Ureter (tissue), 1 donor: ENCODE measurements at regions not wholly inside any gene's neighbourhood (a gene's known extent, or its start where the extent isn't known, plus 50 kb on each side); places are given as distances from the start of the nearest gene placed in this dataset.
"Not testable (repeated sequence)": the region's sequence is repeated elsewhere in the genome, so short reads cannot be mapped to it uniquely, and the experiment has no call there.

Experiments used
- DNase-seq: peaks from one replicate; pipeline ENCODE4 v3.0.0-alpha.2; 2020; ENCODE audit warnings: low spot score
- donor health status: DM: yes; HTN: yes; CAD: no.

DNA sequence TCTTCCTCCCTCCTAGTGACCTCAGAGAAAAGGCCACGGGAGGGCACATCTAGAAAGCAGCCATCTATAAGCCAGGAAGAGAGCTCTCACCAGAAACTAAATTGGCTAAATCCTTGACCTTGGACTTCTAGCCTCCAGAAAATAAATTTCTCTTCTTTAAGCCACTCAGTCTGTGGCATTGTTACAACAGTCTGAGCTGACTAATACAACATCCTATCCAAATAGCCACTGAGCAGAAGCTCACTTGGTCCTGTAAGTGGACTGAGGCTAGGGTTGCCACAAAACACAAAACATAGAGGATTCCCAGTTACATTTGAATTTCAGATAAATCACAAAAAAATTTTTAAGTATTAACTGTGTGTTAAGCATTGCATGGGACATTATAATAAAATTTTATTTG lies 383.4 kb downstream of the MLLT3 start:
- no peak for DNase-seq

DNA sequence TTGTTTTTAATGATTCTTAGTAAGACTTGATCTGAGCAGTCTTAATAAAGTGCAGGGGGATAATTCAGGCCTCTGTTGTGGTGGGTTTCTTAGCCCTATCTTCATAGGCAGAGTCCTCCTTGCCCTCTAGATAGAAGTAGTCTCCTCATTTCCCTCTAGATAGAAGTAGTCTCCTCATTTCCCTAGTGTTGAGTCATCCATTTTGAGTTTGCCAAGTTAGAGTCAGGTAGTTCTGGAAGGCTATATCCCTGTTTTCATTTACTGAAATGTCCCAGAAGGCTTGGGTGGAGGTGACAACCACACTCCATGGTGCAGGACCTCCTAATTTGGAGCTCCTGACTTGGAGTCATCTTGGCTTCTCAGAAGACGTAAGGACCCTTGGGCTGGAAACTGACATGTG lies 384.6 kb downstream of the MLLT3 start:
- DNase-seq: no peak

DNA sequence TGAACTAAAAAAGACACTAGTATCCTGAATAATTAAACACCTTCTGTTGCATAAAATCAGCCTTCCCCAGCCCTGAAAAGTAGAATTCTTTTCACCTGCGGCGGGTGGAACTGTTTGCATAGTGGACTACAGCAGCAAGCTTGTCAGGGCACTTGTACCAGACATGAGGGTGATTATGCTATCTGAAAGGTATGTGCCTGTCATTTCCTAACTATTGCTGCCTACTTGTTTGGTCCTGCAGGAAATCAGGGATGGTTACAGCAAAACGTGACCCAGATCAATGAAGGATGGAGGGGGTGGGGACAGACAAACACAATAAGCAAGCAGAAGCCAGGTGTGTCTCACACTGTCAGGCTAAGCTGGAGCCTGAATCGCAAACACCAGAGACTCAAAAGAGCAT lies 385.6 kb downstream of the MLLT3 start:
- DNase-seq: peak; percentile 44

DNA sequence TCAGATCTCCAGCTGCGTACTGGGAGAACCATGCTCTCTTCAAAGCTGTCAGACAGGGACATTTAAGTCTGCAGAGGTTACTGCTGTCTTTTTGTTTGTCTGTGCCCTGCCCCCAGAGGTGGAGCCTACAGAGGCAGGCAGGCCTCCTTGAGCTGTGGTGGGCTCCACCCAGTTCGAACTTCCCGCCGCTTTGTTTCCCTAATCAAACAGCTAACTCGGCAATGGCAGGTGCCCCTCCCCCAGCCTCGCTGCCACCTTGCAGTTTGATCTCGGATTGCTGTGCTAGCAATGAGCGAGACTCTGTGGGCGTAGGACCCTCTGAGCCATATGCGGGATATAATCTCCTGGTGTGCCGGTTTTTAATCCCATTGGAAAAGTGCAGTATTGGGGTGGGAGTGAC lies 387.1 kb downstream of the MLLT3 start:
- DNase-seq: not testable (repeated sequence)

DNA sequence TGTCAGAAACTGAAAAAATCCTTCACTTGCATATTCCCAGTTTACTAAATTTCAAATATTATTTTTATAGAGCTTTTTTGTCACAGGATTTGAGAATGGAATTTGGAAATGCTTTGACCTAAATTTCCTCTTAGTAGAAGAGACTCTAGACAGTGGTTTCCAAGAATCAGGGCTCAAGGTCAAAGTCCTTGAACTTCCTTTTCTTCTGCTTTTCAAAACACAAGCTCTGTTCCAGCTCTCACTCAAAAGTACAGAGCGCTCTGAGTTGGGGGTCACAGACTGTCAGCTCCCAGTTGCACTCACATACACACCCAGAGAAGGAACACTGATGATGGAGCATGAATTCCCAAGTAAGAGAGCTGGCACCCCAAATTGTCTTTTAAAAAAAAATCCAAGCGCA lies 394.2 kb downstream of the MLLT3 start:
- no peak for DNase-seq

DNA sequence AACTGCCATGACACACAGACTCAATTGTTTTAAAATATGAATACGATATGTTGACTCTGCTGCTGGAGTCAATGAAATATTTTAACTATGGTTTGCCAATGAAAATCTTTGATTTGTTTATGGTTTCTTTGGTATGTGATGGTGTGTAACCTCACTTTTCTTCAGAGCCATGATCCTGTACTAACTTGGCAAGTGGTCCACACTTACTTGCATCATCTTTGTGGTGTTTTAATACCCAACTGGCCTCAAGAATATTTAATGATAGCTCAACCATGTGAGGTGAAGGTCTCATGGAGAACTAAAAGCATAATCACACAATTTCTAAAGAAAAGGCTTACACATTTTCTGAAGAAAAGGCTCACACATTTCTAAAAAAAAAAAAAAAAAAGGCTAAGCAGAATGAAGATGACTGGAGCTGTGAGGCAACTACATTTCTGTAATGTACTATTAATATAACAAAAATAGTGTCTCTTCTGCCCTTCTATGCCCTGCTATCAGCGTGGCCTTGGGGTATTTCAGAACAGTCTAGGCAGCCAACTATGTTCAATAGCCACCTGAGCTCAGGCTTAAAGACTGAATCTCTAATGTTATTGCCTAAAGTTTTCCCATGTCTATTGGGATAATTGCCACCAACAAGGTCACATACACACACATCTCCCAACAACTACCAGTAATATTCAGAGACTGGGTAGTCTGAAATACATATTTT lies 395.0 kb downstream of the MLLT3 start:
- DNase-seq: no peak

DNA sequence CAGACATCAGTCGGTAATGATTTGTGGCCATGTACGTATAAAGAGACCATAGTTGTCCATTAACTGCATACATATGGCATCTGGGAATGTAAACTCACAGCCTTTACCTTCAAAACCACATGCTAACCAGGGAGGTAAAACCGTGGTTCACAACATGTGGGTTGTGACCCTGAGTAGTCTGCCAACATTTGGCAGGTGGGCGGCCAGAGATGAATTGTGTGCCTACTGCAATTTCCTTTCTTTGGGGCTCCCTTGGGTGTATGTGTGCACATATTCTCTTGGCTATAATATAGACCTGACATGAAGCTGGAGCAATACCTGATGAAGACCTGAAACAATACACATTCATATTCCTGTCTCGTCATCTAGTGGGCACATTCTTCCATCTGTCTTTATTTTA lies 396.0 kb downstream of the MLLT3 start:
- no peak for DNase-seq

DNA sequence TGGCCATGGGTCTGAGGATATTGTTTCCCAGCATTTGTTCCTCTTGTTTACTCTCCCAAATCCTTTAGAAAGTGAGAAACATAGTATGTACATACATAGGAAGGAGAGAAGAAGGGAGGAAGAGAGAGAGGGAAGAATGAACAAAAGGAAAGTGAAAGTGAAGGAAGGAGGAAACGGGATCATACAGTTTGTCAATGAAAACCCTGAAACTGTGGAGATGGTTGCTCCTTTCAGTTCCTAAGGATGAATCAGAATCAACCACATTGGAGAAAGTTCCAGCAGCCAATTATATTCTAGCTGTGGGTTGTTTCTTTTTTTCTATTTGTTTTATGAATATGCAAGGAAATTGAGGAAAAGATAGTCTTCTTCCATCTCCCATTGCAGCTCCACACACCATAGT lies 396.5 kb downstream of the MLLT3 start:
- no peak for DNase-seq

DNA sequence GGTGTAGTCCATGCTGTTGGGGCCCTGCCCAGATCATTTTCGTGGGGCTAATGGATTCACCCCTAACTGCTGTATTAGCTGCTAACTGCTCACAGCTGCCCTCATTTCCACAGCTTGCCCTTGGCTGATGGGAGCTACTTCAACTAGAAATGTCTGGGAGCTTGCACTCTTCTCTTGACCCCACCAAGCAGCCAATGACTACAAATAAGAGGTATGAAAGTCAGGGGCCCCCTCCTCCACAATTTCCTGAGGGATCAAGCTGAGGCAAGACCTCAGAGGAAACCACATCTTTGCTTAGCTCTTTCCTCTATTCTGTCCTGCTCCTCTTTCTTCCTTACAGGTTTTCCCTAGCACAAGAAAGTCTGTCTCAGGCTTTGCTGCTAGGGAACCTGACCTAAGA lies 397.5 kb downstream of the MLLT3 start:
- DNase-seq: no peak

DNA sequence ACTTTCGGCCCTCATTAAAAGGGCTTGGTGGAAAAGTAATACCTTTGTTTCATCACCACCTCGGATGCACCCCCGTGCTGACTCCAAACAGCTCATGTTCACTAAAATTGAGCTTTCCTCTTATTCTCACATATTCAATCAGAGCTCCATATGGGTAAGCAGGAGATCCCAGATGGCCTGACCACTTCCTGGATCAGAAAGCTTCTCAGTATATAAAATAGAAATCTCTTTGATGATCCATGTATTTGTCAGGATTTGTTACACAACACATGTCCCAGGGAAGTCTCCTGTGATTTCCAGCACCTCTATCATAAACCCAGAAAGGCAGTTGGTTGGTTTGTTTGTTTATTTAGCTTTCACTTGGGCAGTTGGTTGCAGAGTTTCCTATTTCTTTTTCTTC lies 402.0 kb downstream of the MLLT3 start:
- no peak for DNase-seq

DNA sequence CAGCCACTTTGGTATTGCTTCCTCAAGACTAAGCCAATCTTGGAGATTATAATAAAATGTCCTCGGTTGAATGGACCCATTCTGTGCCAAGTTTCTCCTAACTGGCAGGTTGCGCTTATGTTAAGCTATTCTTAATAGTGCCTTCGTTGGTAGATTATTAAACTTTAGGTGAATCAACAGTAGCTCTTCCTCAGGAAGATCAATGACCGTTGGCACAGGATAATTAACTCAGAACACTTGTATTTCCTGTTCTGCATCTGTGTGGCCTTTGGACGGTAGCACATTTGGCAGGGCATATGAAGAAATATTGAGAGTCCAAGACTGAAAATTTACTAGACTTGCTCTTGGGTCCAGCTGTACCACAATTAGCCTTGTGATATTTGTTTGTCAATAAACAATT lies 402.9 kb downstream of the MLLT3 start:
- DNase-seq: no peak

DNA sequence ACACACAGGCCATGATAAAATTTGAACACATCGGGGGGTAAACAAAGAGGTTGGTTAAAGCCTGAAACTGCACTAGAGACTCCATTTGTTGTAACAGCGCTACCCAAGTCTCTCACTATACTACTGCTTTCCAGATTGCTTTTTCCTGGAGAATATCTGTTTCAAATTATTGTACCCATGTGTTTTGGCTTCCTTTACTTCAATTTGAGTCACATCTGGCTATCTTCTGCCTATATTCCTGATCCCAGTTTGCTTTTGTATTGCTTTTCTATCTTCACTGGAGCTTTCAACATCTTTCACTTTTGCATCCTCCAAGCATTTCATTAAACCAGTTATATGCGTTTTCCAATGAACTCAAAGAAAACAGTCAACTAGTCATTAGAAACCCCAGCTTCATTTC lies 404.7 kb downstream of the MLLT3 start:
- no peak for DNase-seq

DNA sequence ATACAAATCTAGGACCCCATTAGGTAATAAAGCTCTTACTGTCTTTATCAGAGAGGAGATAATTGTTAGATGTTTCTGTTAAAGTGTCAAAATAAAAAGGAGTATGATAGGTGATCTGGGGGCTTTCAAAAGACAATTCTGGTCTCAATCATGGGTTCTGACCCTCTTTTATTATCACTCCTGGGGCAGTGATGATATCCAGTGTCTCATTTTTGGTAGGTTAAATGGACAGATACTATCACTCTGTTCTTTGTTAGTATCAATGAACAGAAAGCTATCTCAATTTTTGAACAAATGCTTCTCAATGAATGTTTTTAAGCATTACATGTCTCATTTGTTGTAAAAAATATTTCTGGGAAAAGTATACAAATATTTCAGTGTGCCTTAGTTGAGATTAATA lies 405.9 kb downstream of the MLLT3 start:
- DNase-seq: no peak

DNA sequence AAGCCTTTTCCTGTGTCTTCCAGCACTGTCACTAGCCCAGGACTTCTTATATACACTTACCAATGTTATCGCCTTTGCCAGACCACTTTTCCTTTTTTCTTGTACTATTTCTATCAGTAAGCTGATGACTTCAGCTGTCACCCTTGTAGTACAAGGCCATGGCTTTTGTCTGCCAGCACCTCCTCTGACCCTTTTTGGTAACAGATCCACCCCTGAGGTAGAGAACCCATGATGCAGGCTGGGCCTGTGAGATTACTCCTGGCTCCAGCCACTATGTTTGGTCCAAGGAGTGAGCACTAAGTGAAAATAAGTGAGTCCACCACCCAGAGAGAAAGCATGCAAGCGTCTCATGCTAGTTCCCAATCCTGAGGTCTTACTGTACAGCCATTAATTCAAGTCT lies 406.7 kb downstream of the MLLT3 start:
- no peak for DNase-seq

DNA sequence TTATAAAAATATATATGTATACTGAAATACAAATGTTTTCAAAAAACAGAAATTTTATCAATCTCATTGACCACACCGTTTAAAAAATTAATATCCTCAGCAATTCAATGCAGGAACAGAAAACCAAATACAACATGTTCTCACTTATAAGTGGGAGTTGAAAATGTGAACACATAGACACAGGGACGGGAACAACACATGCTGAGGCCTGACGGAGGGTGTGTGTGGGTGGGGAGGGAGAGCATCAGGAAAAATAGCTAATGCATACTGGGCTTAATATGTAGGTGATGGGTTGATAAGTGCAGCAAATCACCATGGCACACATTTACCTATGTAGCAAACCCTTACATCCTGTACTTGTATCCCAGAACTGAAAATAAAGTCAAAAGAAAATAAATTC lies 409.5 kb downstream of the MLLT3 start:
- no peak for DNase-seq

DNA sequence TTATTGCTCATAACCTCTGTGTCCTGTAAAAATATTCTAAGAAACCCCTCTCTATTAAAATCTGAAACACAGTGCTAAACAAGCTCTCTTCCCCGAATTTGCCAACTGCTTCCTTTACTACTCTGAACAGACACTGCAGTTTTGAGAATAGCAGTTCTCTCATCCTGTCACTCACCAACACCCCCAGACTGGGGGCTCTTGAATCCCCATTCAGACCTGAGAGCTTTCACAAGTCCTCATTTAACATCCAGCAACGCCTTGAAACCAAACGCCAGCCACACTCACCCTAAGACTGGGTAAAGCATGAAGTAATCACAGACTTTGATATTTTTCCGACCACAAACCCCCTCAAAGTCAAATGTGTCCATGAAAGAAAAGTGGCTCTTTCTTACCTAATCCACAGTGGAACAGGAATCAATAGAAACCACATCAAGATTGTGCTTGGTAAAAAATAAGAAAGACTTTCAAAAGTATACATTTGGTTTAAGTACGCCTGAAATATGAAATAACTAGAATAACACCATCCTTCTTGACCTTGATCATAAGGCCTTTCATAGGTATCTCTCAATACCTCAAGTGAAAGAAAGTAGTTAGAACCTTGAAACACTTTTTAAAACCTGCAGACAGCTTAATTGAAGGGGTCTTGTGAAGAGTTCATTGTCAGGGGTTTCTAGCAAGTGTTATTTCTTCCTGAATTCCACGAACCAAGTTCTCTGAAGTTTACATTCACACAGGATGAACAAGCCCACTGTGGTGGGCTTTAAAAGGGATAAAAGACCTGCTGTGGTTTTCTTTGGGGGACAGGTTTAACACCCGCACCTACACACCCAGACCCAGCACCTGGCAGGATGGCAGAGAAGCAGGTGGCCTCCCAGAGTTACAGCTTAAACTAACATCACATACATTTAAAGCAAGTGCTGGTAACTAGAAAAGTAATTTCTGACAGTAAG lies 412.6 kb downstream of the MLLT3 start:
- DNase-seq: no peak

DNA sequence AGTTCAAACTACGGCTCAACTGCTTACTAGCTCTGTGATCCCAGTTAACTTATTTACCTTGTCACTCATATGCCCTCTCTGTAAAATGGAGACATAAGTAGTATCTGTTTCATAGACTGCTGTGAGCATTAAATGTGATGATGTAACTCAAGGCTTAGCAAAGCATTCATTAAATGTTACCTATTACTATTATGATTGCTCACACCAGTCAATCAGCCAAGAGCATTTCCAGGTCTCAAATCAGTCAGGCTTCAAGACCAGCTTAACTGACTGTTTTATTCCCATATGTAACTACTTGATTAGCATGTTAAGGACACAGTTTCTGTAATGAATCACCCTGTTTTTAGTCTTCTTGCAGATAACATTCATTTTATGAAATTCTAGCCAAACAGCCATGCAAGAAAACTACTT lies 413.3 kb downstream of the MLLT3 start:
- no peak for DNase-seq

DNA sequence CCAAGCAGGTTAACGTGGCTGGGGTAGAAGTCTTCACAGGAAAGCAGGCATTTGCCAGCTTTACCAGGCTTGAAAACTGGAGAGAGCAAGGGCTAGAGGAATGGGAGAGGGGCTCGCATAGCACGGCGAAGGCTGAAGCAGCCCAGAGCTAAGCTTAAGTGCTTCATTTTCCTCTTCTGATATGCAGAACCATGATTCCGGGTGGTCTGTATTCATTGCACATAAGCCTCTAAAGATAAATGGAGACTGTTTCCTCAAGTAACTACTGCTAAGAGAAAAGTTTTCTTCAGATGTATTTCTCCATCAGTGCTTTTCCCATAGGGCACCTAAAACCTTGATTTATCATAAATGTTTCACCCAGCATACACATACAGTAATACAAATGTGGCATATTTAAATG lies 414.1 kb downstream of the MLLT3 start:
- DNase-seq: no peak

DNA sequence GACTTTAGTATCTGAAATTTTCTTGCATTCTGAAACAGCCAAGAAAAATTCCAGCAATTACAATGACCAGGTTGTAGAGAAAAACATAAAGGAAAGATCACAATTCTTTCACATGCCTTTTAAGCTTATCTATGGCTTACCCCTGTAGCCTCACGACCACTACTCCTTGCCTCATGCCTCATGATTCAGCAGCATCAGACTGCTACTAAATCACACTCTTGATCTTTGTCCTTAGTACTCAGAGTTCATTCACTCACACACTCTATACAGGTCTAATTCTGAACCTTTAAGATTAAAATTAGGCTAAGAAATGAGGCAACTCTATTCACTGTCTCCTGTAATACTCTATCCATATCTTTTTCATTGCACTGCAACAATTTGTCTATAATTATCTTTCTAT lies 415.1 kb downstream of the MLLT3 start:
- no peak for DNase-seq

DNA sequence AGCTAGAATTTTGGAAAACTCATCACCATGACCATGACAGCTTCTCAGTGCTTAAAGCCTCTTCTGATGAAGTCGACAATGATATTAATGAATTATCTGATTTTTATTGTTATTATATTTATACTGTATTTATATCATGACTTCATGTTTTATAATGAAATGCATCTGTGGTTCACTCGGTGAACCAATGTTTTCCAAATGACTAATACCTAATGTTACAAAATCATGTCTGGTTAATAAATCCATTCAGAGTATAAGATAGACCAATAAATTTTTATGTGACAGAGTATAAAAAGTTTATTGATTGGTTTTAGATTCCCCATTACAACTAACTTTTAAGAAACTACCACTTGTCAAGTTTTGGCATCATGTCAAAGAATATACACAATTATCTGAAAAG lies 416.5 kb downstream of the MLLT3 start:
- no peak for DNase-seq

DNA sequence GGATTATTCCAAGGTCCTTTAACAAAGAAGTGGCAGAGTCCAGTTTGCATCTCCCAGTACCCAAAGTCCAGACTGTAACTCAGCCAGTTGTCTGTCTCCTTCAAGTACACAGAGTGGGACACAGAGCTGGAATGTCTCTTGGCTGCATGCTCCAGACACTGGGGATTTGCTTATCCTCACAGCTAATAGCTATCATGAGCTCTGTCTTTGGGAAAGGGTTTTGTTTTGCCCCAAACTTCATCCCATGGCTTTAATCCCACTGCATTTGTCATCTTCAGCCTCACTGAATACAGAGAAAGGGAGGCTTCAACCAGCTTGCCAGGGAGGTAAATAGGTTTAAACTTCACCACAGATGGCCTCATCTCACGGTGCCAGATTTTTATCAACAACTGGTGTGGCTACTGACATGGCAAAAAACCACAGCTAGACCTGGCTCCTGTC lies 412.2 kb upstream of the SLC24A2 start:
- no peak for DNase-seq

DNA sequence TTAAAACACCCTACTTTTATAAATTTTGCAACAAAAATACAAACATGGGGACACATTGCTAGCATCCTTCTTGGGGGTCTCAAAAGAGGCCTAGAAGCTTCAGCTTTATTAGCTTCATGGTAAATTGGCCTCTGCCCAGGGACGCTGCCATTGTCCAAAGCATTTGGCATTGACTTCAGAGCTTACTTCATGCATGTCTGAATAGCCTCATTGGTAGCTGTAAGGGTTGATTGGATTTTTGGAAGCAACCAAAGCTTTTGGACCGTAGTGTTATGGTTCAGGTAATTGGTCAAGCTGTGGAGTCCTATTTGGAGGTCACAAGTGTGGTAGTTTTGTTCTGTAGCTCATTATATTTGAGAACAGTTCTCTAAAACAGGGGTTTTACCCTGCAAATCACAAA lies 411.7 kb upstream of the SLC24A2 start:
- DNase-seq: no peak

DNA sequence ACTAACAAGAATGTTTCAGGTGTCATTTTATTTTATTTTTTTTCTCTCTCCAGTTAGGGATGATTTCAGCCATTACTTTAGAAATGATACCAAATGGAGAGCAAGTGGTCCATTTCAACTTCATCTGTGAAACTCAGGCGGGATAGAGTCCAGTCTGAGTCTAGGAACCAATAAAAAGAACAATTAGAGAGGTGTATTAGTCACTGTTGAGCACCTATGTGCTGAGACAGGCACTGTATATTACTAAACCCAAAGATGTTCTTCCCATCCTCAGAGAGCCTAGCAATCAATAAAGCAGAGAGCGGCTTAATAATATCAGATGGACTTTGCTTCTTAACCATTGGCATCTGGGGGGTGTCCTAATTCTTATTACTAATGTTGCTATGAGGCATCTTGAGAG lies 410.3 kb upstream of the SLC24A2 start:
- DNase-seq: no peak
